HepG2 (cell line): ENCODE measurements at regions not wholly inside any gene's neighbourhood (a gene's known extent, or its start where the extent isn't known, plus 50 kb on each side); places are given as distances from the start of the nearest gene placed in this dataset.

Experiments
- ATAC-seq: fragments of 200-7000 bp; cut with Tn5 transposase; 3 replicates; pipeline ENCODE4 v1.9.1; 2020; ENCODE audit warnings: mild to moderate bottlenecking, moderate library complexity
- BruUV-seq: library from RNA; stranded (reverse); fragments of 400-500 nt; replicated peaks from 2 replicates; lab custom pipeline; 2021; lab: Mats Ljungman, UMichigan
- CTCF ChIA-PET: fragments of 300-600 bp; formaldehyde crosslinking; extraction: SDS; loops from one replicate; lab custom pipeline; 2021; ENCODE audit warnings: low total read pairs, inconsistent platforms, low intra/inter-chr PET ratio; lab: Yijun Ruan, JAX
- POLR2A ChIA-PET: fragments of 350-600 bp; sonication (Branson Sonifier 250); formaldehyde crosslinking; loops from one replicate; lab custom pipeline; 2020; ENCODE audit warnings: antibody characterized with exemption, inconsistent platforms; lab: Yijun Ruan, JAX
- DNase-seq: peaks from one replicate; pipeline ENCODE4 v3.0.0-alpha.2; 2015; ENCODE audit warnings: low spot score
- FAIRE-seq: peaks from 3 replicates; lab custom pipeline; 2011; peaks lifted over from hg19 to GRCh38; lab: Jason Lieb, UNC
- H2AFZ ChIP-seq: one replicate; pipeline ENCODE4 v1.6.1; 2011; ENCODE audit warnings: low read length, inconsistent platforms
- H3K27ac ChIP-seq: fragments of 300-600 bp; 3 replicates; pipeline ENCODE4 v1.8.0; 2011; ENCODE audit warnings: mixed run types, mild to moderate bottlenecking, mixed read lengths, low read length, inconsistent platforms; ENCODE audit not compliant: insufficient read depth; ENCODE audit errors: extremely low read length
- H3K27me3 ChIP-seq, 2 experiments: fragments of 200-600 bp in 1 of 2; 2 replicates in 1 of 2; 3 replicates in 1 of 2; pipeline versions ENCODE4 v1.6.0 to v1.8.0; 2011; ENCODE audit warnings: low read length in 2 of 2, mild to moderate bottlenecking in 2 of 2, moderate library complexity in 2 of 2, inconsistent platforms in 1 of 2; ENCODE audit not compliant: insufficient read depth in 2 of 2, control insufficient read depth in 1 of 2
- H3K36me3 ChIP-seq, 2 experiments: fragments of 200-600 bp in 1 of 2; replicated peaks in 1 of 2; 2 replicates in 1 of 2; 3 replicates in 1 of 2; pipeline versions ENCODE4 v1.5.1 to v1.8.0; 2011; ENCODE audit warnings: low read length in 2 of 2, inconsistent platforms in 1 of 2; ENCODE audit not compliant: insufficient read depth in 2 of 2, control insufficient read depth in 1 of 2
- H3K4me1 ChIP-seq: 2 replicates; pipeline ENCODE4 v1.5.1; 2012; ENCODE audit warnings: low read length, inconsistent platforms; ENCODE audit not compliant: insufficient read depth
- H3K4me2 ChIP-seq: 2 replicates; pipeline ENCODE4 v1.6.0; 2011; ENCODE audit warnings: low read depth, low read length, inconsistent platforms
- H3K4me3 ChIP-seq, 3 experiments: fragments of 200-600 bp in 1 of 3; sonication (generic), shearing (Covaris generic) in 1 of 3; replicated peaks in 1 of 3; 2 replicates each; pipeline ENCODE4 v1.5.1; 2011 to 2016; ENCODE audit warnings: low read length in 3 of 3, inconsistent platforms in 2 of 3, low read depth in 2 of 3, mild to moderate bottlenecking in 2 of 3, control low read depth in 1 of 3, mixed read lengths in 1 of 3; ENCODE audit not compliant: insufficient read depth in 1 of 3
- H3K79me2 ChIP-seq: one replicate; pipeline ENCODE4 v1.6.1; 2011; ENCODE audit warnings: low read length, inconsistent platforms; ENCODE audit not compliant: insufficient read depth
- H3K9ac ChIP-seq: 2 replicates; pipeline ENCODE4 v1.6.0; 2011; ENCODE audit warnings: mild to moderate bottlenecking, low read depth, low read length, inconsistent platforms; ENCODE audit not compliant: insufficient read depth
- H3K9me3 ChIP-seq: 2 replicates; pipeline ENCODE4 v1.5.1; 2012; ENCODE audit warnings: mild to moderate bottlenecking, low read length
- H4K20me1 ChIP-seq: 2 replicates; pipeline ENCODE4 v1.6.0; 2011; ENCODE audit warnings: inconsistent platforms, mild to moderate bottlenecking, low read length, moderate library complexity; ENCODE audit not compliant: insufficient read depth
- CERS6 ChIP-seq: sonication (generic); formaldehyde crosslinking; IDR thresholded peaks from 2 replicates; pipeline ENCODE4 v1.5.0; 2020; ENCODE audit warnings: missing genetic modification reagents
- FIP1L1 ChIP-seq: fragments of 200-400 bp; formaldehyde crosslinking; IDR thresholded peaks from 2 replicates; pipeline ENCODE4 v1.6.1; 2018; ENCODE audit warnings: low read depth, mild to moderate bottlenecking, low read length, moderate library complexity, borderline replicate concordance; ENCODE audit not compliant: insufficient read depth
- GPN1 ChIP-seq: sonication (generic); formaldehyde crosslinking; IDR thresholded peaks from 2 replicates; pipeline ENCODE4 v1.5.1; 2020; ENCODE audit warnings: missing genetic modification reagents, borderline replicate concordance
- KDM2A ChIP-seq: sonication (generic); formaldehyde crosslinking; IDR thresholded peaks from 2 replicates; pipeline ENCODE4 v1.4.0; 2020; ENCODE audit warnings: low read depth, missing genetic modification reagents, borderline replicate concordance
- MAF1 ChIP-seq: sonication (generic); formaldehyde crosslinking; IDR thresholded peaks from 2 replicates; pipeline ENCODE4 v1.5.0; 2020; ENCODE audit warnings: missing genetic modification reagents, borderline replicate concordance
- NFRKB ChIP-seq: fragments of 450-650 bp; IDR thresholded peaks from 2 replicates; pipeline ENCODE4 v1.6.1; 2017
- PHF8 ChIP-seq: sonication (generic); formaldehyde crosslinking; IDR thresholded peaks from 2 replicates; pipeline ENCODE4 v1.5.0; 2020; ENCODE audit warnings: missing genetic modification reagents
- ZBED4 ChIP-seq: sonication (generic); formaldehyde crosslinking; IDR thresholded peaks from 2 replicates; pipeline ENCODE4 v1.4.0; 2020; ENCODE audit warnings: missing genetic modification reagents, borderline replicate concordance
- WGBS: methylation state at CpG from one replicate; pipeline ENCODE4 v1.1.6; 2017; ENCODE audit warnings: low lambda C conversion rate; 5-methylcytosine and 5-hydroxymethylcytosine counted together
- in situ Hi-C: cut with HindIII; loops from 2 replicates; pipeline ENCODE4 v1.10.0; 2017; ENCODE audit warnings: low pct_unique_long_range_greater_than_20kb; ENCODE audit not compliant: extremely low pct_ligation_motif_present
- intact Hi-C: fragments of 100-400 bp; cut with micrococcal nuclease; formaldehyde crosslinking; loops from one replicate; pipeline ENCODE4 v1.10.0; 2022; ENCODE audit not compliant: unreplicated experiment
- TF ChIP-seq, protein P1 (sequence below): sonication (generic); formaldehyde crosslinking; IDR thresholded peaks from 2 replicates; pipeline ENCODE4 v1.8.0; 2022; ENCODE audit warnings: mild to moderate bottlenecking, missing genetic modification reagents

- TF ChIP-seq FIP1L1 (no peak), MAF1 (CRISPR knock-in tag) (no peak)
Measured at GRCh38 chr3:147744967-147745366, 335.8 kb downstream of the ZIC1 start (continued).

GRCh38 chr3:147755310-147755709, 346.1 kb downstream of the ZIC1 start:
- H3K4me1 ChIP-seq, result no peaks in the 10 kb centered on the region
- intact Hi-C loops, result no loop called here
- TF ChIP-seq CERS6 (no peak), NFRKB (no peak), KDM2A (no peak), GPN1 (CRISPR knock-in tag) (no peak), PHF8 (CRISPR knock-in tag) (no peak), ZBED4 (CRISPR knock-in tag) (no peak)
- TF ChIP-seq, protein P1, sequence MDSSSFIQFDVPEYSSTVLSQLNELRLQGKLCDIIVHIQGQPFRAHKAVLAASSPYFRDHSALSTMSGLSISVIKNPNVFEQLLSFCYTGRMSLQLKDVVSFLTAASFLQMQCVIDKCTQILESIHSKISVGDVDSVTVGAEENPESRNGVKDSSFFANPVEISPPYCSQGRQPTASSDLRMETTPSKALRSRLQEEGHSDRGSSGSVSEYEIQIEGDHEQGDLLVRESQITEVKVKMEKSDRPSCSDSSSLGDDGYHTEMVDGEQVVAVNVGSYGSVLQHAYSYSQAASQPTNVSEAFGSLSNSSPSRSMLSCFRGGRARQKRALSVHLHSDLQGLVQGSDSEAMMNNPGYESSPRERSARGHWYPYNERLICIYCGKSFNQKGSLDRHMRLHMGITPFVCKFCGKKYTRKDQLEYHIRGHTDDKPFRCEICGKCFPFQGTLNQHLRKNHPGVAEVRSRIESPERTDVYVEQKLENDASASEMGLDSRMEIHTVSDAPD (CRISPR knock-in tag), result no peak
- TF ChIP-seq, all 625 proteins: peak for 0
- FAIRE-seq (no peak), ATAC-seq (no peak), DNase-seq (no peak)
- Histone ChIP-seq H3K36me3 (no peaks in the 10 kb centered on the region), H3K4me3 (no peak overlapping the region), H3K9me3 (peaks cover 4% of the 10 kb centered on the region; the same call in 1 of the 2 replicates), H3K79me2 (no peaks in the 10 kb centered on the region), H3K27me3 (no peaks in the 10 kb centered on the region), H4K20me1 (no peaks in the 10 kb centered on the region), H3K4me2 (no peak overlapping the region), H3K9ac (no peak overlapping the region), H3K27ac (no peak overlapping the region), H2AFZ (no peak overlapping the region)
- POLR2A ChIA-PET, result no interaction called here
- WGBS, result 53% methylated on average over 3 of the region's 3 CpGs
- CTCF ChIA-PET, result no interaction called here
- in situ Hi-C loops, result no loop called here
- BruUV-seq, result no TSS peak
